ELR (cell line): ENCODE measurements at regions not wholly inside any gene's neighbourhood (a gene's known extent, or its start where the extent isn't known, plus 50 kb on each side); places are given as distances from the start of the nearest gene placed in this dataset.

Experiments
- DNase-seq: peaks from one replicate; pipeline ENCODE4 v3.0.0-alpha.2; 2015; ENCODE audit warnings: low read depth

GRCh38 chr16:73152386-73153125, 104.6 kb upstream of the ZFHX3 start:
- no peak for DNase-seq

GRCh38 chr16:73151941-73152340, 104.0 kb upstream of the ZFHX3 start:
- DNase-seq, result no peak

DNA sequence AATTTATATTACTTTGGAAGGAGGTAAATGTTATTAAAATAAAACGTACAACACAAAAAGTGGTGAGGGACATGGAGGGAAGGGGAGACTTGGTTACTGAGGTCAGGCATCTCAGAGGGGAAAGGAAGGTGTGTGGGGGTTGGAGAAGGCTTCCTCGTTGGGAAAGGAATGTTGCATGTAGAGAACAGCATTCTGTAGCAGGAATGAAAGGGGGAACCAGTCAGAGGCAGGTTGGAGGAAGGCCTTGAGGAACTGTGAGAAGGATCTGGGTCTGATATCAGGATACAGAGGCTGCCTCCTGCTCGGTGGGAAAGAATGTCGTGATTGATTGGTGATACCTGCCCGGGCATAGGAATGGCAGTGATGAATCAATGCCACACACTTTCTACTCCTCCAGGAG, 103.3 kb upstream of the ZFHX3 start:
- DNase-seq, result no peak

DNA sequence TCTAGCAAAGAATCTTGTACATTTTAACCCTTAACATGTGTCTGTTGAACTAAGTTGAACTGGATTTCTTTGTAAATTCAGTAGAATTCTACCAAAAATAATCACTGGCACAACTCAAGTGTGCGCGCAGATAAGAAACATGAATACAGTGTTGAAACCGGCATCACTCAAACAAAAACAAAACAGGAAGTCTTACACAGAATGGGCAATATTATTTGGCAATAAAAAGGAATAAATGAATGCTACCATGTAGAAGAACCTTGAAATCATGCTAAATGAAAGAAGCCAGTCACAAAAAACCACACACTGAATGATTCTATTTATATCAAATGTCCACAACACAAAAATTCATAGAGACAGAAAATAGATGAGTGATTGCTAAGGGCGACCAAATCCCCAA, 102.9 kb upstream of the ZFHX3 start:
- no peak for DNase-seq

GRCh38 chr16:73149334-73149733, 101.4 kb upstream of the ZFHX3 start:
- no peak for DNase-seq

- DNase-seq, result no peak
These were observed 100.0 kb upstream of the ZFHX3 start for GRCh38 chr16:73147958-73148357.

DNA sequence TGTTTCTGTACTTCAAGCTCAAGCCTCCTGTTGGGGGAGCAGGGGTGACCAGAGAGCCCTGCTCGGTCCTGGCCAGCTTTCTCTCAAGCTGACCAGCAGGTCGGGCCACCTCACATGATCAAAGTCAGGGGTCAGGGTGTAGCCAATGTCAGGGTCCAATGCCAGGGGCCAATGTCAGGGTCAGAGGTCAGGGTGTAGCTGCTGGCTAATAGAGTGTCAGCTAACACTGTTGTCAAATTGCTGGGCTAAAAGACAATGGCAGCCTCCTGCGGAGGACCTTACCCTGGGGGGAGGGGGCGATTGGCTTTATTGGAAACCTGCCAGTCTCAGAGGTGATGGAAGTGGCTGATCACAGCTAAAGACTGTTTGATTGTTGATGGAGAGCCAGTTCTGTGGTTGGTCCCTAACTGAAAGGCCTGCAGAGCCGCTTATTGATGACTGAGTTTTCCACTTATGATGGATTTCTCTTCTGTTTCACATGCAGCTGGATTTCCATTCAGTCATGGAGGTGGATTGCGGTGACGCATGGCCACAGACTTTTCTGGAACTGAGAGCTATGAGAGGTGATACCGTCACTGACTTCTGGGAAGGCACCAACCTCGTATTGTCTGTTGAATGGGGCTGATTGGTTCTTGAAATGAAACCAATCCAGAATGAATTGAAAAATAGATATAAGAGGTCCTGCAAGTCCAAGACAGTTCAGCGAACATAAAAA, 97.4 kb upstream of the ZFHX3 start:
- DNase-seq, result no peak

DNA sequence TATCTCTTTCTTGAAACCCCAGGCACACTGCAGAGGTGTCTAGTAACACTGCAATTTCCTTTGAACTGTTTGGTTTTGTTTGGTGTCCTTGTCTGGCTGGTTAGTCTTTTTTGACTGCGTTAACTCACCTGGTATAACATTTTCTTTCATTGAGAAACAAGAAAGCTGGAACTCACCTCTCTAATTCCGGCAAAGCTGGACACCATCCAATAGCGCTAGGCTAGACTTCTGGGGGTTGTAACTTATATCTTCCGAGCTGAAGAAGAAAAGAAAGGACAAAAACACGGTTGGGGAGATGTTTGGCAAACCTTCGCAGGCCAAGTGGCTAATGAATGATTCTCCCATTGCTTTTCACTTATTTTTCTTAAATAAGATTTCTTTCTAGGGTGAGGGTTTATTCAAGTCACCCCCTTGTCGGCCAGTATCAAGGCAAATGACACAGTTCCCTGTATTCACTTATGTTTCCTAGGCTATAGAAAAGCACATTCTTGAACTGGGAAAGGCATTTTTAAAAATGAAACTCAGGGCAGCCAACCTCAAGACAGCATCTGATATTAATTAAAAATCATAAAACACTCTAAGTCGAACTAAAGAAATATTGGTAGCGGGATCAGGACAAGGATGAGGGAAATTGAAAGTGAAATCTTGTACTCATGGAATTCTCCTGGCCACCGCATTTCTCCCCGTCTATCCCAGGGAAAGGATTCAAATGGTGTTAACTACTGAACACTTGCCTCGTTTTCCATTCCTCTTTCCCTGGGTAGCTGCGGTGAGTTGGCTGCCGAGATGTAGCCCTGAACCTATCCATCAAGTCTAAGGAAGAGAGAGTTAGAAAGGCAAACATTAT, 95.9 kb upstream of the ZFHX3 start:
- DNase-seq, result peak; percentile 9

GRCh38 chr16:73143002-73143401, 95.1 kb upstream of the ZFHX3 start:
- DNase-seq, result no peak

GRCh38 chr16:73142053-73142854, 94.3 kb upstream of the ZFHX3 start:
- no peak for DNase-seq

DNA sequence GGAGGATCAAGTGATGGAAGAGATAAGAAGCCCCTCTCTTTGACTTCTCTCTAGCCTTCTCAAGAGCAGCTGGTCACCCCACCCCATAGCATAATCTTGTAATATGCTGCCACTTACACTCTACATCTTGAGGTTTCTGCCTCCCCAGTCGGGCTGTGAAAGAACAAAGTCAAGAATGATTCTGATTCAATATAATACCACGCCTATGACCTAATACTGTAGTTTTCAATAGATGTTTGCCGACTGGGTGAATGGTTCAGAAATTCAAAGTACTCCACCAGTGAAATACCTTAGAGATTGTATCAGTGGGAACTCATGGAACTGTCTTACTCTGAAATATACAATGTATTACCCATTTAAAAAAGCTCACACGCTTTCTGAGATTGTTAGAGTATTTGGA, 93.0 kb upstream of the ZFHX3 start:
- DNase-seq, result no peak

- no peak for DNase-seq
These were observed 83.4 kb upstream of the ZFHX3 start for GRCh38 chr16:73131156-73131862.

DNA sequence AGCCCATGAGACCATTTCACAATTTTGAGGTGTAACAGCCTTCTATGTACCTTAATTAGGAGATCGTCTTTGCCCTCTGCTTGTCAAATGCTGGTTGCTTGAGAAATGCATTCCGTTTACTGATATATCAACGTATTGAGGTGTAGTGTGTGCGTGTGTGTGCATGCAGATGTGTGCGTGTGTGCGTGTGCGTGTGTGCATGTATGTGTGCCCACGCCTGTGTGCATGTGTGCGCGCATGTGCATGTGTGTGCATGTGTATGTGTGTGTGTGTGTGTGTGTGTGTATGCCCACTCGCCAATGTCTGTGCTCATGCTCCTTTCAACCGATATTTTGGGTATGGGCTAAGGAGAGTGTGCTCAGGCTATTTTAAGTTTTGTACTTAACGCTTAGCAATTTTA, 81.5 kb upstream of the ZFHX3 start:
- no peak for DNase-seq

DNA sequence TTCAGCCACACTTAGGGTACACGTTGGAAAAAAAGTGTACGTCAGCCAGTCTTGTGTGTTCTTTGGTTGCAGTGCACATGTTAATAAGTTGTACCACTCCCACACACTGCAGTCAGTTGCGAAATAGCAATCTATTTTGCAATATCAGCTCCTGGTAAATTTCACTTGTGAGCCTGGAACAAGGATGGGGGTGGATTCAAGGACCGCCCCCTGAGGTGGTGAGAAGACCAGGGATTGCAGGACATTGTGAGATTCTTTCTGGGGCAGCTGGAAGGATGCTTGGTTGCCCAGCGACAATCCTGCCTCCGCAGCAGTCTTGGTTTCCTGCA, 78.6 kb upstream of the ZFHX3 start:
- peak; percentile 10 for DNase-seq

GRCh38 chr16:73125850-73126524, 78.1 kb upstream of the ZFHX3 start:
- DNase-seq, result peak; percentile 47

- no peak for DNase-seq
These were observed 76.9 kb upstream of the ZFHX3 start for GRCh38 chr16:73124665-73125375.

DNA sequence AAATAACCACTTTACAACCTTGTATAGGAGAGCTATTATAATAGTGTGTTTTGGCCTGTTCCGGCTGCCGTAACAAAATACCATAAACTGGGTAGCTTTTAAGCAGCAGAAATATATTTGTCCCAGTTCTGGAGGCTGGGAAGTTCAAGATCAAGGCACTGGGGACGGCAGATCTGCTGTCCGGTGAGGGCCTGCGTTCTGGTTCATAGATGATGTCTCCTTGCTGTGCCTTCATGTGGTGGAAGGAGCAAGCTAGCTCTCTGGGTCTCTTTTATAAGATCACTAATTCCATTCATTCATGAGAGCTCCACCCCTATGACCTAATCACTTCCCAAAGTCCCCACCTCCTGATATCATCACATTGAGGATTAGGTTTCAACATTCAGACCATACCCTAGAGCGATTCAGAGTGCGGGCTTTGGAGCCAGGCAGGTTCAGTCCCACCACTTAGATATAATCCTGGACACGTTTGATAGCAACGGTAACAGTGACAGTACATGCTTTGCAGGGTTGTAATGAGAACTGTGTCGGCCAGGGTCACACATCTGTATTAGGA, 76.2 kb upstream of the ZFHX3 start:
- DNase-seq, result no peak

DNA sequence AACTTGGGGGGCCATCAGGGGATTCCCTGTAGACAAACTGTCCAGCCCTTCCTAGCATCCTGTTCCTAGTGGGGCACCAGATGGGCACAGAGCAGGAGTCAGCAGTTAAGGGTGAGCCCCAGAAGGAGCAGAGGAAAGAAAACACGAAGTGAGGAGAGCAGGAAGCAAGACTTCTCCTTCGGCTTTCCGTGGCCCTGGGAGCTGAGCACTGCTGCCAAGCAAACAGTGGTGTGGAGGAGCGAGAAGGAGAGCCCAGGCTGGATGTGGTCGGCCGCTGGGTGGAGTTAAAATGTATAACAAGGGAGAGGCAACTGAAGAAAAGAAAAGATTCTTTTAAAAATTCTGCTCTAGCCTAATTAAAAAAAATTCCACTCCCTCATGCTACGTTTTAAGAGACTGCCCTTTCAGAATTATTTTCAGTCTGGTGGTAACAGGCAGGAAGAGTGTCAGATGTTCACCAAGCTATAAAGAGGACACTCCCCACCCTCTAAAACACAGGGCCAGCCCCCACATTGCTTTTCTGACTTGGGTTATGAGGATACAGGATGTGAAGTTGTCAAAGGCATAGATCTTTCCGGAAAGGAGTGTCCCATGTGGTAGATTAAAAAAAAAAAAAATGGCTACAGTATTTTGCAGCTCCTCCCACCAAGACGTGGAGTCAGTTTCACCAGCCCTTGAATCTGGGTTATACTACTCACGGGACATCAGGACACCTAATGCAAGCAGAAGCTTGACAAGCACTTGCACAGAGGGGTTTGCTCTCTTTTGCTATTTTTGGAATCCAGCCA, 74.9 kb upstream of the ZFHX3 start:
- DNase-seq, result no peak

DNA sequence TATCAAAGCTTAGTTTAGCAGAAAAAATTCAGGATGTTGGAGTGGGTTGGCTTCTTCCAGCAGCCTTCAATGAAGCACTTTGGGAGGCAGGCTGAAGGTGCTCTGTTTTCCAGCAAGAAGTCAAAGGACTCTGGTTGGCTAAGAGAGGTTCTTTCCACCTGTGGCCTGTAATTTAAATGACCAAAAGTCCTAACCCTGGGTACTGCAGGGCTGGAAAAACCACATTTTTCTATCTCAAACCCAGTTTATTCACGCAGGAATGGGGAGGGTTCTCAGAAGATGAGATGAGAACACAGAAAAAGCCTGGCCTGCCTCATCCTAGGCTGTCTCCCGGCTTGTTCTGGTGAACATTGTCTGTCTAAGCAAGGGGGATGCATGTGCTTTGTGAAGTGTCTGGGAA, 68.6 kb upstream of the ZFHX3 start:
- no peak for DNase-seq
